ENCODE measurements at regions not wholly inside any gene's neighbourhood (a gene's known extent, or its start where the extent isn't known, plus 50 kb on each side); places are given as distances from the start of the nearest gene placed in this dataset.

- TF ChIP-seq CTCF (IDR thresholded peaks at IDR 0.05; ENCODE audit: poor library complexity) (no peak), EZH2 (IDR thresholded peaks at IDR 0.05; ENCODE audit: borderline replicate concordance) (no peak), EZH2phosphoT487 (IDR thresholded peaks at IDR 0.05; ENCODE audit: low read depth, severe bottlenecking, unreplicated experiment) (no peak)
Observed at GRCh38 chr13:106683918-106684317, 116.0 kb upstream of the ARGLU1 start.

All from hepatocyte (in vitro differentiated cells).